ENCODE measurements at regions not wholly inside any gene's neighbourhood (a gene's known extent, or its start where the extent isn't known, plus 50 kb on each side); places are given as distances from the start of the nearest gene placed in this dataset.
A peak's percentile ranks its signal among the peaks of the same experiment; 100 is the strongest.

- Histone ChIP-seq H3K4me1 (ENCODE audit: control insufficient read depth in 1 of 2, insufficient read depth in 2 of 2, low read length in 2 of 2) (no peaks in the 10 kb centered on the region), H3K9me3 (ENCODE audit: control insufficient read depth, low read length) (peaks cover 2% of the 10 kb centered on the region), H3K27me3 (ENCODE audit: control insufficient read depth in 1 of 2, insufficient read depth in 2 of 2, low read length in 1 of 2) (no peaks in the 10 kb centered on the region), H3K36me3 (ENCODE audit: control insufficient read depth in 1 of 2, insufficient read depth in 2 of 2, low read length in 1 of 2) (no peaks in the 10 kb centered on the region), H3K4me3 (ENCODE audit: low read length in 2 of 2) (no peak overlapping the region), H3K27ac (ENCODE audit: low read depth in 1 of 2, low read length in 2 of 2) (no peak overlapping the region)
- WGBS, 2 donors = 84% methylated on average over 5 of the region's 5 CpGs
- intact Hi-C loops (cut with DNase I) = no loop called here
- no peak for ATAC-seq (ENCODE audit: low FRiP score)
- no peak for DNase-seq
These were observed 212.5 kb upstream of the N4BP1 start for GRCh38 chr16:48822431-48822830.

- Histone ChIP-seq H3K4me1 (ENCODE audit: control insufficient read depth in 1 of 2, insufficient read depth in 2 of 2, low read length in 2 of 2) (no peaks in the 10 kb centered on the region), H3K4me3 (ENCODE audit: low read length in 2 of 2) (no peak overlapping the region), H3K9me3 (ENCODE audit: control insufficient read depth, low read length) (no peaks in the 10 kb centered on the region), H3K27me3 (ENCODE audit: control insufficient read depth in 1 of 2, insufficient read depth in 2 of 2, low read length in 1 of 2) (no peaks in the 10 kb centered on the region), H3K36me3 (ENCODE audit: control insufficient read depth in 1 of 2, insufficient read depth in 2 of 2, low read length in 1 of 2) (no peaks in the 10 kb centered on the region), H3K27ac (ENCODE audit: low read depth in 1 of 2, low read length in 2 of 2) (no peak overlapping the region)
- DNase-seq = no peak
- no peak for ATAC-seq (ENCODE audit: low FRiP score)
- WGBS, 2 donors = 61 to 63% methylated on average over 2 of the region's 2 CpGs
- intact Hi-C loops (cut with DNase I) = no loop called here
These were observed 210.4 kb upstream of the N4BP1 start for GRCh38 chr16:48820379-48820778.

DNA sequence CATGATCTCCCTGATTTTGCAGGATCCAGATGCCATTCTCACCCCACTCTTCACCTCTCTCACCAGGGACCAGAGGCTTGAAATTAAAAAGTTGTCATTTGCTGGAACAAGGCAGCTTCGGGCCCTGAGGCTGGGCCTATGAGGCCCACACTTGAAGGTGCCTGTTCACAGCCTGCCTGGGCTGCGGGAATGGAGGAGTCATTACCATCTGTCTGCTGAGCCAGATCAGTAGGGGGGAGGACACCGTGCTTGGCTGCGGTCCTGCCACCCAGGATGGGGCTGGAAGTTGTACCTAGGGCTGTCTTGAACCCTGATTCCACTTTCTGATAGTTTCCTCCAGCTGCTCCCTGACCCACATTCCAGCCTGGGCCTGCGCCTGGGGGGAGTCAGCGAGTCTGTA lies 208.3 kb upstream of the N4BP1 start:
- Histone ChIP-seq H3K27ac (ENCODE audit: low read depth in 1 of 2, low read length in 2 of 2) (no peak overlapping the region), H3K4me1 (ENCODE audit: control insufficient read depth in 1 of 2, insufficient read depth in 2 of 2, low read length in 2 of 2) (no peaks in the 10 kb centered on the region), H3K4me3 (ENCODE audit: low read length in 2 of 2) (no peak overlapping the region), H3K9me3 (ENCODE audit: control insufficient read depth, low read length) (peaks cover 2% of the 10 kb centered on the region), H3K27me3 (ENCODE audit: control insufficient read depth in 1 of 2, insufficient read depth in 2 of 2, low read length in 1 of 2) (no peaks in the 10 kb centered on the region), H3K36me3 (ENCODE audit: control insufficient read depth in 1 of 2, insufficient read depth in 2 of 2, low read length in 1 of 2) (no peaks in the 10 kb centered on the region)
- WGBS, 2 donors = 69 to 70% methylated on average over 6 of the region's 6 CpGs
- intact Hi-C loops (cut with DNase I) = no loop called here
- peak; percentile 34 for ATAC-seq (ENCODE audit: low FRiP score)
- DNase-seq = no peak

DNA sequence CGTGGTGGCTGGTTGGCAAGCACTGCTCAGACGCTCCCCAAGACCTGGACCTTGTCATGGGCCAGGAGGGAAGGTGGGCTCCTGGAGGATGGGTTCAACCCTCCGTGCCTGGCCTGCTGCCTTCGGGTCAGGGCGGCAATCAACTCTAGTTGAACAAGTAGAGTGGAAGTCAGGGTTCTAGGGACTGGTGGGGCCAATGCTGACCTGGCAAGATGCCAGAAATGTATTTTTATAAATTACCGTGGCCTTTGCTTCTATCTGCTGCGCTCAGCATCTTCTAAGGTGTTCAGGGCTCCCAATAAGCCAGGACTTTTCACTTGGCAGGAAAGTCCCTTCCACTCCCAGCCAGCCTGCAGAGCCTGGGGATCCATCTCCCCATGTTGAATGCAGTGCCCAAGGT lies 207.1 kb upstream of the N4BP1 start:
- WGBS, 2 donors = 78 to 83% methylated on average over 7 of the region's 7 CpGs
- intact Hi-C loops (cut with DNase I) = no loop called here

DNA sequence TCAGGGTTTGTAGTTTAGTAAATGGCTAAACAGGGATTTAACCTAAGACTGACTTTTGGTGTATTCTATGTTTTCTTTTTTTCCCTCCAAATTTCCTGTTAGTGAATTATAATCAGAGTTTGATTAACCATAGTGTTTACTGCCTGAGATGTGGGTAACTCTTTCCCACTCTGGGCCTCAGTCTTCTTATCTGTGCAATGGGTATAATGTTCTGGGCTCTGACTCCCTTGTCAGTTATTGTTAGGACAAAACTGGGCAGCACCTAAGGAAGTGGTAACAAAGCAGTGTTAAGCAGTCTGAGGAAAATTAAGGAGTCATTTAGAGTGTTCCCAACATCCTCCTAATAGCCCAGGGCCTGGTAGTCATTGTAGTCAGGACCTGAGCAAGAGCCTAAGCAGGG lies 206.4 kb upstream of the N4BP1 start:
- ATAC-seq (ENCODE audit: low FRiP score) = no peak
- no peaks in the 10 kb centered on the region for H3K4me1 ChIP-seq (ENCODE audit: control insufficient read depth in 1 of 2, insufficient read depth in 2 of 2, low read length in 2 of 2)
- peaks cover 2% of the 10 kb centered on the region for H3K9me3 ChIP-seq (ENCODE audit: control insufficient read depth, low read length)
- no peak overlapping the region for H3K27ac ChIP-seq (ENCODE audit: low read depth in 1 of 2, low read length in 2 of 2)
- H3K36me3 ChIP-seq (ENCODE audit: control insufficient read depth in 1 of 2, insufficient read depth in 2 of 2, low read length in 1 of 2) = no peaks in the 10 kb centered on the region
- intact Hi-C loops (cut with DNase I) = no loop called here
- H3K4me3 ChIP-seq (ENCODE audit: low read length in 2 of 2) = no peak overlapping the region
- no peaks in the 10 kb centered on the region for H3K27me3 ChIP-seq (ENCODE audit: control insufficient read depth in 1 of 2, insufficient read depth in 2 of 2, low read length in 1 of 2)
- DNase-seq = no peak

More for the DNA sequence above, 207.1 kb upstream of the N4BP1 start:
- H3K27me3 ChIP-seq (ENCODE audit: control insufficient read depth in 1 of 2, insufficient read depth in 2 of 2, low read length in 1 of 2) = no peaks in the 10 kb centered on the region
- DNase-seq (no peak), ATAC-seq (ENCODE audit: low FRiP score) (no peak)
- H3K27ac ChIP-seq (ENCODE audit: low read depth in 1 of 2, low read length in 2 of 2) = no peak overlapping the region
- H3K36me3 ChIP-seq (ENCODE audit: control insufficient read depth in 1 of 2, insufficient read depth in 2 of 2, low read length in 1 of 2) = no peaks in the 10 kb centered on the region
- H3K9me3 ChIP-seq (ENCODE audit: control insufficient read depth, low read length) = peaks cover 2% of the 10 kb centered on the region
- H3K4me1 ChIP-seq (ENCODE audit: control insufficient read depth in 1 of 2, insufficient read depth in 2 of 2, low read length in 2 of 2) = no peaks in the 10 kb centered on the region
- H3K4me3 ChIP-seq (ENCODE audit: low read length in 2 of 2) = no peak overlapping the region

GRCh38 chr16:48814994-48815393 lies 205.0 kb upstream of the N4BP1 start:
- DNase-seq = no peak
- no peaks in the 10 kb centered on the region for H3K4me1 ChIP-seq (ENCODE audit: control insufficient read depth in 1 of 2, insufficient read depth in 2 of 2, low read length in 2 of 2)
- 33 to 37% methylated on average over 8 of the region's 8 CpGs for WGBS, 2 donors
- no peaks in the 10 kb centered on the region for H3K36me3 ChIP-seq (ENCODE audit: control insufficient read depth in 1 of 2, insufficient read depth in 2 of 2, low read length in 1 of 2)
- H3K9me3 ChIP-seq (ENCODE audit: control insufficient read depth, low read length) = peaks cover 2% of the 10 kb centered on the region
- no peaks in the 10 kb centered on the region for H3K27me3 ChIP-seq (ENCODE audit: control insufficient read depth in 1 of 2, insufficient read depth in 2 of 2, low read length in 1 of 2)
- no peak for ATAC-seq (ENCODE audit: low FRiP score)
- intact Hi-C loops (cut with DNase I) = no loop called here
- no peak overlapping the region for H3K27ac ChIP-seq (ENCODE audit: low read depth in 1 of 2, low read length in 2 of 2)
- H3K4me3 ChIP-seq (ENCODE audit: low read length in 2 of 2) = no peak overlapping the region

- intact Hi-C loops (cut with DNase I) = no loop called here
- peaks cover 2% of the 10 kb centered on the region for H3K9me3 ChIP-seq (ENCODE audit: control insufficient read depth, low read length)
- no peaks in the 10 kb centered on the region for H3K27me3 ChIP-seq (ENCODE audit: control insufficient read depth in 1 of 2, insufficient read depth in 2 of 2, low read length in 1 of 2)
- DNase-seq (no peak), ATAC-seq (ENCODE audit: low FRiP score) (no peak)
- H3K4me3 ChIP-seq (ENCODE audit: low read length in 2 of 2) = no peak overlapping the region
- H3K27ac ChIP-seq (ENCODE audit: low read depth in 1 of 2, low read length in 2 of 2) = no peak overlapping the region
- H3K36me3 ChIP-seq (ENCODE audit: control insufficient read depth in 1 of 2, insufficient read depth in 2 of 2, low read length in 1 of 2) = no peaks in the 10 kb centered on the region
- no peaks in the 10 kb centered on the region for H3K4me1 ChIP-seq (ENCODE audit: control insufficient read depth in 1 of 2, insufficient read depth in 2 of 2, low read length in 2 of 2)
These were observed 203.5 kb upstream of the N4BP1 start for GRCh38 chr16:48813485-48813884.

DNA sequence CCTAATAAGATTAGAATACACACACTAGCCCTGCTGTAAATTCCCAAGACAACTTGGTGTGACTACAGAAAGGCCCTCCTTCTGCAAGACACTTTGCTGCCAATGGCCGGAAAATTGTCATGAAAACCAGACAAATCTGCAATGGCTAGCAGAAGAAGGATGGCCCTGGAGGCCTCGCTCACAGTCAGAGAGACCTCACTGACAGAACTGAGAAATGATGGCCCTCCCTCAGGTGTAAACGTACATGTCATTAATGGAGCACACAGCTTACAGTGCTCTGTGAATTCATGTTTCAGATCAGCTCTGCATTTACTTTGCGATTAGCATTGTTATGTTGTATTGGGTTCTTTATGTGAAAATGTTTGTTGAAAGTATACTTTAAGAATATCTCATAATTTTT lies 202.9 kb upstream of the N4BP1 start:
- Histone ChIP-seq H3K27me3 (ENCODE audit: control insufficient read depth in 1 of 2, insufficient read depth in 2 of 2, low read length in 1 of 2) (no peaks in the 10 kb centered on the region), H3K36me3 (ENCODE audit: control insufficient read depth in 1 of 2, insufficient read depth in 2 of 2, low read length in 1 of 2) (no peaks in the 10 kb centered on the region), H3K4me1 (ENCODE audit: control insufficient read depth in 1 of 2, insufficient read depth in 2 of 2, low read length in 2 of 2) (no peaks in the 10 kb centered on the region), H3K27ac (ENCODE audit: low read depth in 1 of 2, low read length in 2 of 2) (no peak overlapping the region), H3K9me3 (ENCODE audit: control insufficient read depth, low read length) (peaks cover 2% of the 10 kb centered on the region), H3K4me3 (ENCODE audit: low read length in 2 of 2) (no peak overlapping the region)
- DNase-seq (no peak), ATAC-seq (ENCODE audit: low FRiP score) (no peak)
- intact Hi-C loops (cut with DNase I) = no loop called here
- 68 to 73% methylated on average over 4 of the region's 4 CpGs for WGBS, 2 donors

- intact Hi-C loops (cut with DNase I) = no loop called here
- no peaks in the 10 kb centered on the region for H3K4me1 ChIP-seq (ENCODE audit: control insufficient read depth in 1 of 2, insufficient read depth in 2 of 2, low read length in 2 of 2)
- H3K9me3 ChIP-seq (ENCODE audit: control insufficient read depth, low read length) = peaks cover 2% of the 10 kb centered on the region
- no peak for ATAC-seq (ENCODE audit: low FRiP score)
- no peaks in the 10 kb centered on the region for H3K36me3 ChIP-seq (ENCODE audit: control insufficient read depth in 1 of 2, insufficient read depth in 2 of 2, low read length in 1 of 2)
- no peak overlapping the region for H3K27ac ChIP-seq (ENCODE audit: low read depth in 1 of 2, low read length in 2 of 2)
- no peak for DNase-seq
- no peak overlapping the region for H3K4me3 ChIP-seq (ENCODE audit: low read length in 2 of 2)
- 26 to 27% methylated on average over 11 of the region's 11 CpGs for WGBS, 2 donors
- no peaks in the 10 kb centered on the region for H3K27me3 ChIP-seq (ENCODE audit: control insufficient read depth in 1 of 2, insufficient read depth in 2 of 2, low read length in 1 of 2)
These were observed 201.5 kb upstream of the N4BP1 start for GRCh38 chr16:48811478-48811877.

All from aorta (tissue), 5 donors.